Spleen (tissue), 11 donors: ENCODE measurements at regions not wholly inside any gene's neighbourhood (a gene's known extent, or its start where the extent isn't known, plus 50 kb on each side); places are given as distances from the start of the nearest gene placed in this dataset.

Experiments
- DNase-seq: peaks from one replicate; pipeline ENCODE4 v3.0.0-alpha.2; 2020
- H3K27ac ChIP-seq, 8 donors: fragments of 200-600 bp; sonication (generic) in 7 of 8; 1 replicate in 4 of 8; 2 replicates in 4 of 8; pipeline versions ENCODE4 v1.5.0 to v1.8.0; 2016 to 2021; ENCODE audit warnings: inconsistent platforms in 4 of 8, mild to moderate bottlenecking in 4 of 8, moderate library complexity in 1 of 8
- H3K27me3 ChIP-seq, 7 donors: fragments of 200-600 bp; sonication (generic) in 6 of 7; replicated peaks in 1 of 7; 1 replicate in 4 of 7; 2 replicates in 3 of 7; pipeline versions ENCODE4 v1.5.0 to v1.8.0; 2016 to 2021; ENCODE audit warnings: inconsistent platforms in 3 of 7, mild to moderate bottlenecking in 1 of 7
- H3K36me3 ChIP-seq, 6 donors: fragments of 200-600 bp; sonication (generic) in 5 of 6; 1 replicate in 4 of 6; 2 replicates in 2 of 6; pipeline versions ENCODE4 v1.5.0 to v1.8.0; 2016 to 2021; ENCODE audit warnings: inconsistent platforms in 2 of 6
- H3K4me1 ChIP-seq, 6 donors: fragments of 200-600 bp; sonication (generic) in 5 of 6; 1 replicate in 3 of 6; 2 replicates in 3 of 6; pipeline versions ENCODE4 v1.5.0 to v1.8.0; 2016 to 2021; ENCODE audit warnings: inconsistent platforms in 3 of 6
- H3K4me3 ChIP-seq, 8 donors: fragments of 200-600 bp; sonication (generic) in 7 of 8; 1 replicate in 4 of 8; 2 replicates in 4 of 8; pipeline versions ENCODE4 v1.5.0 to v1.8.0; 2016 to 2021; ENCODE audit warnings: inconsistent platforms in 4 of 8, mild to moderate bottlenecking in 4 of 8, moderate library complexity in 2 of 8
- H3K9me3 ChIP-seq, 8 donors: fragments of 200-600 bp; sonication (generic) in 7 of 8; 1 replicate in 4 of 8; 2 replicates in 4 of 8; pipeline versions ENCODE4 v1.5.0 to v1.8.0; 2016 to 2021; ENCODE audit warnings: inconsistent platforms in 4 of 8
- POLR2A ChIP-seq, 3 donors: fragments of 450-650 bp; IDR thresholded peaks; one replicate each; pipeline ENCODE4 v1.5.1; 2017; ENCODE audit warnings: antibody characterized with exemption in 3 of 3, mild to moderate bottlenecking in 1 of 3
- POLR2AphosphoS5 ChIP-seq, 3 donors: sonication (generic); formaldehyde crosslinking; IDR thresholded peaks; one replicate each; pipeline ENCODE4 v1.5.1; 2017; ENCODE audit warnings: antibody characterized with exemption in 3 of 3
- WGBS, 5 donors: extraction: QIAGEN DNeasy Blood & Tissue Kit in 3 of 5; methylation state at CpG; one replicate each; pipeline versions ENCODE4 v1.1.5 to v1.1.7; 2013 to 2018; 5-methylcytosine and 5-hydroxymethylcytosine counted together
- intact Hi-C: fragments of 100-400 bp; cut with DNase I; formaldehyde crosslinking; loops from one replicate; pipeline ENCODE4 v1.15.0; 2023; ENCODE audit warnings: low total_unique reads
- TF ChIP-seq, protein P1 (sequence below), 11 experiments: fragments of 200-600 bp in 7 of 11; fragments of 450-650 bp in 4 of 11; sonication (generic) in 4 of 11; IDR thresholded peaks in 8 of 11; conservative IDR thresholded peaks in 3 of 11; 1 replicate in 7 of 11; 2 replicates in 4 of 11; pipeline versions ENCODE4 v1.4.0 to v1.8.0; 2016 to 2021; ENCODE audit warnings: antibody characterized with exemption in 11 of 11, inconsistent platforms in 4 of 11, mild to moderate bottlenecking in 1 of 11
- donor health status: healthy with polysubstance abuse.
- donor health status: DM: no; HTN: no; CAD: no; lungs with moderate emphysema.
- donor health status: DM: no; HTN: no; CAD: no.
- donor health status: Bipolar disorder and iron deficiency.
- donor health status: healthy.
- donor health status: DM: no; HTN: no; CAD: no.
- donor health status: DM: yes; HTN: yes; CAD: no.

DNA sequence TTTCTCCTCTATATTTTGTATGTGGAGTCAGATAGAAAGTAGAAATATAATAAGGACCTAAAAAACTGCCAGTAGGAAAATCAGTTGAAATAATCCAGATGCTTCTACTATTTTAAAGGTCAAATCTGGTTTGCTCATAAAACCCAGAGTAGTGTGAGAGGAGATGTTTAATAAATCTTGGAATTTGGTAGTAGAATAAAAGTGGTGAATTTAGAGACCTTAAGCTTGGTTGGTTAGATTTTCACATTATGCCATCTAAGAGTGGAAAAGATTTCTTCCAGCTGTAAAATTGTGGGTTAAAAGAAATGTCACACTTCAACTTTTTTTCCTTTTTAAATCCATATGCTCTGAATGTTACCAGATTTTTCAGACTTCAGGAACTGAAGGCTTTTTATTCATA, 266.4 kb upstream of the GOLIM4 start:
- H3K36me3 ChIP-seq: no peaks in the 10 kb centered on the region
- no peaks in the 10 kb centered on the region for H3K27me3 ChIP-seq
- DNase-seq: no peak
- H3K27ac ChIP-seq: no peak overlapping the region
- no peaks in the 10 kb centered on the region for H3K4me1 ChIP-seq
- intact Hi-C loops: no loop called here
- TF ChIP-seq, protein P1, sequence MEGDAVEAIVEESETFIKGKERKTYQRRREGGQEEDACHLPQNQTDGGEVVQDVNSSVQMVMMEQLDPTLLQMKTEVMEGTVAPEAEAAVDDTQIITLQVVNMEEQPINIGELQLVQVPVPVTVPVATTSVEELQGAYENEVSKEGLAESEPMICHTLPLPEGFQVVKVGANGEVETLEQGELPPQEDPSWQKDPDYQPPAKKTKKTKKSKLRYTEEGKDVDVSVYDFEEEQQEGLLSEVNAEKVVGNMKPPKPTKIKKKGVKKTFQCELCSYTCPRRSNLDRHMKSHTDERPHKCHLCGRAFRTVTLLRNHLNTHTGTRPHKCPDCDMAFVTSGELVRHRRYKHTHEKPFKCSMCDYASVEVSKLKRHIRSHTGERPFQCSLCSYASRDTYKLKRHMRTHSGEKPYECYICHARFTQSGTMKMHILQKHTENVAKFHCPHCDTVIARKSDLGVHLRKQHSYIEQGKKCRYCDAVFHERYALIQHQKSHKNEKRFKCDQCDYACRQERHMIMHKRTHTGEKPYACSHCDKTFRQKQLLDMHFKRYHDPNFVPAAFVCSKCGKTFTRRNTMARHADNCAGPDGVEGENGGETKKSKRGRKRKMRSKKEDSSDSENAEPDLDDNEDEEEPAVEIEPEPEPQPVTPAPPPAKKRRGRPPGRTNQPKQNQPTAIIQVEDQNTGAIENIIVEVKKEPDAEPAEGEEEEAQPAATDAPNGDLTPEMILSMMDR (IDR thresholded peaks at IDR 0.05 in 8 of 11, conservative IDR thresholded peaks at IDR 0.05 in 3 of 11): no peak
- TF ChIP-seq POLR2A (IDR thresholded peaks at IDR 0.05): no peak
- TF ChIP-seq POLR2AphosphoS5 (IDR thresholded peaks at IDR 0.05): no peak
- no peaks in the 10 kb centered on the region for H3K9me3 ChIP-seq
- no peak overlapping the region for H3K4me3 ChIP-seq

DNA sequence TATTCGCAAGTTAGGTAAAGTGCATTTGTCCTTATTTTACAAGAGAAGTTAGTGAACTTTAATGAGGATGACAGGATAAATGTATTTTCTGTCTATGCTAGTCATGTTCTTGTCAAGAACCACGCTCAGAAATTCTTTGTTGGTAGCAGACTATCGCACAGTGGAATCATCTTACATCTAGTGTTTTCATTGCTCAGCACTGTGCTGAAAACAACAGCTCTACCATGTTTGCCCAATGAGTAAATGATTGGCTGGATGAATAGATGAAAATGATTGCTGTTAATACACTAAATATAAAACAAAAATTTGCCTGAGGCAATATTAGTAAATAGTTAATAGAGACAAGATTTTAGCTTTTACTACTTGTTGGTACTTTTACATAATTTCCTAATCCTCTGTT, 265.3 kb upstream of the GOLIM4 start:
- H3K27ac ChIP-seq: no peak overlapping the region
- intact Hi-C loops: no loop called here
- H3K36me3 ChIP-seq: no peaks in the 10 kb centered on the region
- no peak for DNase-seq
- H3K4me1 ChIP-seq: no peaks in the 10 kb centered on the region
- H3K9me3 ChIP-seq: no peaks in the 10 kb centered on the region
- TF ChIP-seq POLR2AphosphoS5 (IDR thresholded peaks at IDR 0.05) (no peak), POLR2A (IDR thresholded peaks at IDR 0.05) (no peak)
- TF ChIP-seq, protein P1 (IDR thresholded peaks at IDR 0.05 in 8 of 11, conservative IDR thresholded peaks at IDR 0.05 in 3 of 11): no peak
- no peak overlapping the region for H3K4me3 ChIP-seq
- WGBS, 5 donors: 86 to 92% (median 90%) methylated on average over 3 of the region's 3 CpGs
- no peaks in the 10 kb centered on the region for H3K27me3 ChIP-seq

DNA sequence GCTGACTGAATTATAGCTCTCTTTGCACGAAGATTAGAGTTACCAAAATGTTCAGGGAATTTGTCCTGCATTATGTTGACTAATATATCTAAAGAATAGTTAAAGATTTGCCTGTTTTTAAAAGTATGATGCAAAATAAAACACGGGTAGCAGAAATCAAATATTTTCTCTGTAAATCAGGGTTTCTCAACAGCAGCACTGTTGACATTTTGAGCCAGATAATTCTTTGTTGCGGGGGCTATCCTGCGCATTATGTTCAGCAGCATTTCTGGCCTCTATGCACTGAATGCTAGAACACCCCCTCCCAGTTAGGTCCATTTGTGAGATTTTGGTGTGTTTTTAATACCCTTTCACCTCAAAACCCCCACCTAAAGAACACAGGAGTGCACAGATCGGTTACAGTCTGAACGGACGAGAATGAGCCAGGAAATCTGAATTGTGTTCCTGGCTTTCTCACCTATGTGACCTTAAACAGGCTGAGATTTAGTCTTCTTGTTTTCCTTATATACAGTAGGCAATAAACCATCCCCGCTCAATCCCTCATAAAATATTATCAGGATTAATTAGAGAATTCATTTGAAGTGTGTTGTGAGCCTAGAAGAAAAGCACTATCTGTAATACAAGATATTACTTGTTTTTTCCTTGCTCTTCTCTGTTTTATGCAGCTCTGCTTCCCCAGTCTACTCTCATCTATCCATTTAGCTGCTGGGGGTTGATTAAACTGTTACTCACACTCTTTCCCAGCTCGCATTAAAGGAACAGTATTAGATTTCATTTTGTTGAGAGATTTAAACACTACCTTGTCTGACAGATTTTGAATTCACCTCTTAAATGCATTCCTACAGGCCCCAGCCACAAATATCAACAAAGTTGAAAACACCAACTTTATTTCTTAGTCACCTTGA, 247.5 kb upstream of the GOLIM4 start:
- Histone ChIP-seq H3K27me3 (no peaks in the 10 kb centered on the region), H3K36me3 (no peaks in the 10 kb centered on the region), H3K27ac (no peak overlapping the region), H3K4me3 (no peak overlapping the region), H3K9me3 (no peaks in the 10 kb centered on the region), H3K4me1 (no peaks in the 10 kb centered on the region)
- TF ChIP-seq, protein P1 (IDR thresholded peaks at IDR 0.05 in 8 of 11, conservative IDR thresholded peaks at IDR 0.05 in 3 of 11): no peak
- no peak for TF ChIP-seq POLR2AphosphoS5 (IDR thresholded peaks at IDR 0.05)
- no peak for TF ChIP-seq POLR2A (IDR thresholded peaks at IDR 0.05)
- DNase-seq: no peak
- 85 to 89% (median 85%) methylated on average over 9 of the region's 9 CpGs for WGBS, 5 donors
- intact Hi-C loops: no loop called here

DNA sequence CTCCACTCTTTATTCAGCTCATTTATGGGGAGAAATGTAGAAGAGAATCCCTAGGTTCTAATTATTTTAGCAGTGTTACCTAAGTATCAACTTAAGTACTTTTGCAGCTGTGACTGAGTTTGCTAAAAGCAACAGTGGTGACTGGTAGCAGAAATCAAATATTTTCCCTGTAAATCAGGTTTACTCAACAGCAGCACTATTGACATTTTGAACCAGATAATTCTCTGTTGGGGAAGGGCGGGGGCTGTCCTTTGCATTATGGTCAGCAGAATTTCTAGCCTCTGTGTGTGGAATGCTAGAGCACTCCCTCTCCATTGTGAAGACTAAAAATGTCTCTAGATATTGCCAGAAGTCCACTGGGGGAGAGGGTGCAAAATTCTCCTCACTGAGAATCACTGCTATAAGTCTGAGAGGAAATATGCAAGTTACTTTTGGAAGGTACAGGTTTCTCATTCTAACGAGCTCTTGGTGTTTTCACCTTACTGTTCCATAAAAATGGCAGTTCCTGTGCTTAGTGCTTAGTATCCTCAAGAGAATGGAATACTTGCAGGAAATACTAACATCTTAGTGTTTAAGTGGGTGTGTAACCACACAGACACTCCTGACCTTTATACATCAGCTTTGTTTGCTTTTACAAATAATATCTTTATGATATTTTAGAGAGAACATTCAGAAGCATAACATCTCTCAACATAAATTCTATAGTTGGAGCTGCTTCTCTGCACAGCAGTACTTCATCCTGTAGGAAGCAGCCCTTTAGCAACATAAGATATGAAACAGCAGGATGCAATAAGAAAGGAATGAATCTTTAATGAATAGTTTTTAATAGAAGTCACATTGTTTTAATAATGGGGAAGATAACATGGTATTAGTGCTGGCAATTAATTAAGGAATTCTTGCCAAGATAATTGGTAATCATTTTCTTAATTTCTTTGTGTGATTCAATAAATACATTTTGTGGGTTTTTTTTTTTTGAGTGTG, 246.5 kb upstream of the GOLIM4 start:
- 37 to 68% (median 64%) methylated on average over 2 of the region's 2 CpGs for WGBS, 5 donors
- H3K27me3 ChIP-seq: no peaks in the 10 kb centered on the region
- TF ChIP-seq POLR2AphosphoS5 (IDR thresholded peaks at IDR 0.05): no peak
- TF ChIP-seq POLR2A (IDR thresholded peaks at IDR 0.05): no peak
- TF ChIP-seq, protein P1 (IDR thresholded peaks at IDR 0.05 in 8 of 11, conservative IDR thresholded peaks at IDR 0.05 in 3 of 11): no peak
- intact Hi-C loops: no loop called here
- H3K36me3 ChIP-seq: no peaks in the 10 kb centered on the region
- H3K4me3 ChIP-seq: no peak overlapping the region
- DNase-seq: no peak
- H3K27ac ChIP-seq: no peak overlapping the region
- no peaks in the 10 kb centered on the region for H3K9me3 ChIP-seq
- H3K4me1 ChIP-seq: no peaks in the 10 kb centered on the region
